Amniotic epithelial cell (primary cell): ENCODE measurements at regions not wholly inside any gene's neighbourhood (a gene's known extent, or its start where the extent isn't known, plus 50 kb on each side); places are given as distances from the start of the nearest gene placed in this dataset.
A peak's percentile ranks its signal among the peaks of the same experiment; 100 is the strongest.

Experiments
- DNase-seq: peaks from one replicate; pipeline ENCODE4 v3.0.0-alpha.2; 2010; ENCODE audit warnings: low read depth

- peak; percentile 98 for DNase-seq
Observed at GRCh38 chr5:121199216-121199999, 652.3 kb upstream of the FTMT start.

GRCh38 chr5:121218086-121218485 lies 633.6 kb upstream of the FTMT start:
- DNase-seq: peak; percentile 6

GRCh38 chr5:121221483-121221882 lies 630.2 kb upstream of the FTMT start:
- no peak for DNase-seq

- DNase-seq: no peak
Observed at GRCh38 chr5:121226765-121227164, 624.9 kb upstream of the FTMT start.

- DNase-seq: no peak
Observed at GRCh38 chr5:121239951-121240350, 611.7 kb upstream of the FTMT start.

- no peak for DNase-seq
Observed at GRCh38 chr5:121246971-121247370, 604.7 kb upstream of the FTMT start.

- DNase-seq: peak; percentile 82
Observed at GRCh38 chr5:121251954-121252353, 599.7 kb upstream of the FTMT start.

GRCh38 chr5:121257621-121258020 lies 594.1 kb upstream of the FTMT start:
- DNase-seq: no peak

- DNase-seq: no peak
Observed at GRCh38 chr5:121263456-121263855, 588.2 kb upstream of the FTMT start.

- DNase-seq: no peak
Observed at GRCh38 chr5:121264605-121265004, 587.1 kb upstream of the FTMT start.

GRCh38 chr5:121271546-121271945 lies 580.1 kb upstream of the FTMT start:
- no peak for DNase-seq

GRCh38 chr5:121273833-121274433 lies 577.7 kb upstream of the FTMT start:
- peak; percentile 71 for DNase-seq

- no peak for DNase-seq
Observed at GRCh38 chr5:121279801-121280200, 571.9 kb upstream of the FTMT start.

GRCh38 chr5:121285801-121286521 lies 565.7 kb upstream of the FTMT start:
- DNase-seq: peak; percentile 25

- no peak for DNase-seq
Observed at GRCh38 chr5:121288781-121289180, 562.9 kb upstream of the FTMT start.

GRCh38 chr5:121292664-121293063 lies 559.0 kb upstream of the FTMT start:
- DNase-seq: peak; percentile 23

GRCh38 chr5:121296356-121296755 lies 555.3 kb upstream of the FTMT start:
- no peak for DNase-seq

GRCh38 chr5:121299153-121299552 lies 552.5 kb upstream of the FTMT start:
- no peak for DNase-seq

GRCh38 chr5:121304838-121305237 lies 546.8 kb upstream of the FTMT start:
- DNase-seq: no peak

GRCh38 chr5:121313886-121314285 lies 537.8 kb upstream of the FTMT start:
- no peak for DNase-seq

GRCh38 chr5:121315786-121316185 lies 535.9 kb upstream of the FTMT start:
- no peak for DNase-seq

- no peak for DNase-seq
Observed at GRCh38 chr5:121319292-121319691, 532.4 kb upstream of the FTMT start.

- DNase-seq: no peak
Observed at GRCh38 chr5:121325930-121326329, 525.8 kb upstream of the FTMT start.
